Endodermal cell (in vitro differentiated cells): ENCODE measurements at regions not wholly inside any gene's neighbourhood (a gene's known extent, or its start where the extent isn't known, plus 50 kb on each side); places are given as distances from the start of the nearest gene placed in this dataset.

Experiments
- DNase-seq: peaks from one replicate; pipeline ENCODE4 v3.0.0-alpha.2; 2017
- H3K27ac ChIP-seq: 2 replicates; pipeline ENCODE4 v1.5.1; 2013; ENCODE audit warnings: mild to moderate bottlenecking, low read depth, low read length, moderate library complexity
- H3K27me3 ChIP-seq: 2 replicates; pipeline ENCODE4 v1.6.1; 2013; ENCODE audit warnings: mild to moderate bottlenecking, low read length, moderate library complexity; ENCODE audit not compliant: insufficient read depth, control insufficient read depth, poor library complexity, severe bottlenecking
- H3K36me3 ChIP-seq: 2 replicates; pipeline ENCODE4 v1.7.0; 2013; ENCODE audit warnings: mild to moderate bottlenecking, low read length, moderate library complexity; ENCODE audit not compliant: control insufficient read depth, insufficient read depth
- H3K4me1 ChIP-seq: one replicate; pipeline ENCODE4 v1.7.0; 2013; ENCODE audit warnings: low read length; ENCODE audit not compliant: control insufficient read depth, insufficient read depth
- H3K4me3 ChIP-seq: 2 replicates; pipeline ENCODE4 v1.5.1; 2013; ENCODE audit warnings: mild to moderate bottlenecking, low read length, moderate library complexity
- H3K9ac ChIP-seq: 2 replicates; pipeline ENCODE4 v1.6.1; 2013; ENCODE audit warnings: mild to moderate bottlenecking, low read length, moderate library complexity; ENCODE audit not compliant: poor library complexity, severe bottlenecking; ENCODE audit errors: extremely low read depth
- H3K9me3 ChIP-seq: 2 replicates; pipeline ENCODE4 v1.6.1; 2013; ENCODE audit warnings: mild to moderate bottlenecking, low read length, moderate library complexity; ENCODE audit not compliant: control insufficient read depth
- H3K27ac Mint-ChIP-seq: 2 replicates; pipeline ENCODE4 v1.8.0; 2020; ENCODE audit warnings: mixed read lengths
- H3K27me3 Mint-ChIP-seq: 2 replicates; pipeline ENCODE4 v1.8.0; 2021; ENCODE audit warnings: mild to moderate bottlenecking, mixed read lengths; ENCODE audit not compliant: insufficient read depth
- H3K36me3 Mint-ChIP-seq: 2 replicates; pipeline ENCODE4 v1.8.0; 2020; ENCODE audit warnings: low read depth, mixed read lengths
- H3K4me1 Mint-ChIP-seq: 2 replicates; pipeline ENCODE4 v1.8.0; 2020; ENCODE audit warnings: mixed read lengths
- H3K4me3 Mint-ChIP-seq: 2 replicates; pipeline ENCODE4 v1.8.0; 2020; ENCODE audit warnings: mild to moderate bottlenecking, moderate library complexity, mixed read lengths
- H3K9me3 Mint-ChIP-seq: 2 replicates; pipeline ENCODE4 v1.8.0; 2020; ENCODE audit warnings: mild to moderate bottlenecking, mixed read lengths
- WGBS, 2 experiments: methylation state at CpG; one replicate each; pipeline versions ENCODE4 v1.1.5 to v1.1.7; 2013; ENCODE audit warnings: missing lambda C conversion rate in 2 of 2, mixed read lengths in 1 of 2; ENCODE audit not compliant: insufficient coverage in 1 of 2, insufficient read length in 1 of 2; 5-methylcytosine and 5-hydroxymethylcytosine counted together
- TF ChIP-seq, protein P1 (sequence below): fragments of 200-600 bp; sonication (generic); conservative IDR thresholded peaks from 2 replicates; pipeline ENCODE4 v1.5.0; 2021; ENCODE audit warnings: antibody characterized with exemption, mild to moderate bottlenecking

- 90% methylated on average over 4 to 5 of the region's 5 CpGs for WGBS, 2 experiments
- Histone ChIP-seq H3K4me1 (no peaks in the 10 kb centered on the region), H3K27me3 (no peaks in the 10 kb centered on the region), H3K27ac (no peak overlapping the region), H3K9me3 (no peaks in the 10 kb centered on the region), H3K36me3 (no peaks in the 10 kb centered on the region), H3K4me3 (no peak overlapping the region), H3K9ac (no peak overlapping the region)
- Mint-ChIP-seq H3K4me1 (no peaks in the 10 kb centered on the region), H3K36me3 (no peaks in the 10 kb centered on the region), H3K4me3 (no peak overlapping the region), H3K9me3 (no peaks in the 10 kb centered on the region), H3K27ac (no peak overlapping the region), H3K27me3 (no peaks in the 10 kb centered on the region)
- DNase-seq = no peak
- TF ChIP-seq, protein P1, sequence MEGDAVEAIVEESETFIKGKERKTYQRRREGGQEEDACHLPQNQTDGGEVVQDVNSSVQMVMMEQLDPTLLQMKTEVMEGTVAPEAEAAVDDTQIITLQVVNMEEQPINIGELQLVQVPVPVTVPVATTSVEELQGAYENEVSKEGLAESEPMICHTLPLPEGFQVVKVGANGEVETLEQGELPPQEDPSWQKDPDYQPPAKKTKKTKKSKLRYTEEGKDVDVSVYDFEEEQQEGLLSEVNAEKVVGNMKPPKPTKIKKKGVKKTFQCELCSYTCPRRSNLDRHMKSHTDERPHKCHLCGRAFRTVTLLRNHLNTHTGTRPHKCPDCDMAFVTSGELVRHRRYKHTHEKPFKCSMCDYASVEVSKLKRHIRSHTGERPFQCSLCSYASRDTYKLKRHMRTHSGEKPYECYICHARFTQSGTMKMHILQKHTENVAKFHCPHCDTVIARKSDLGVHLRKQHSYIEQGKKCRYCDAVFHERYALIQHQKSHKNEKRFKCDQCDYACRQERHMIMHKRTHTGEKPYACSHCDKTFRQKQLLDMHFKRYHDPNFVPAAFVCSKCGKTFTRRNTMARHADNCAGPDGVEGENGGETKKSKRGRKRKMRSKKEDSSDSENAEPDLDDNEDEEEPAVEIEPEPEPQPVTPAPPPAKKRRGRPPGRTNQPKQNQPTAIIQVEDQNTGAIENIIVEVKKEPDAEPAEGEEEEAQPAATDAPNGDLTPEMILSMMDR = no peak
Measured at GRCh38 chr16:64724339-64724738, 397.5 kb downstream of the CDH11 start.

- DNase-seq = no peak
- Mint-ChIP-seq H3K9me3 (no peaks in the 10 kb centered on the region), H3K4me3 (no peak overlapping the region), H3K4me1 (peaks cover 4% of the 10 kb centered on the region), H3K27me3 (no peaks in the 10 kb centered on the region), H3K36me3 (no peaks in the 10 kb centered on the region), H3K27ac (no peak overlapping the region)
- Histone ChIP-seq H3K27ac (no peak overlapping the region), H3K9me3 (no peaks in the 10 kb centered on the region), H3K4me1 (no peaks in the 10 kb centered on the region), H3K9ac (no peak overlapping the region), H3K27me3 (no peaks in the 10 kb centered on the region), H3K4me3 (no peak overlapping the region), H3K36me3 (no peaks in the 10 kb centered on the region)
- WGBS, 2 experiments = 92 to 97% methylated on average over 7 of the region's 7 CpGs
- TF ChIP-seq, protein P1 = no peak
Measured at GRCh38 chr16:64718486-64718885, 403.4 kb downstream of the CDH11 start.

DNA sequence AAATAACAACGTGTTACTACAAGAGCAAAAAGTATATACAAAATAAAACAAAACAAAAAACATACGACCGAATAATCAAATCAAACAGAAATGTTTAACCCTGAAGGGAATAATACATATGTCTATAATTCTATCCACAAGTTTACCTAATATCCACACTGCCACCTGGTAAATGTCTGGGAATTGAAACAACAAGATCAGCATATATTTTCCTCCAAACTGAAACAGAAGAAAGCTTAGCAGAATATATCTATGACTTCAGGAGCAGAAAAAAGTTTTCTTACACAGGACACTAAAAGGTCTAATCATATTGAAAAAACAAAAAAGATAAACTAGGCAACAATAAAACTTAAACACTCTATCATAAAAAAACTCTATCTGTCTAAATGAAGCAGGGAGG lies 404.0 kb downstream of the CDH11 start:
- Histone ChIP-seq H3K36me3 (no peaks in the 10 kb centered on the region), H3K9ac (no peak overlapping the region), H3K4me3 (no peak overlapping the region), H3K27me3 (no peaks in the 10 kb centered on the region), H3K27ac (no peak overlapping the region), H3K9me3 (no peaks in the 10 kb centered on the region), H3K4me1 (no peaks in the 10 kb centered on the region)
- Mint-ChIP-seq H3K4me1 (peaks cover 4% of the 10 kb centered on the region), H3K9me3 (no peaks in the 10 kb centered on the region), H3K36me3 (no peaks in the 10 kb centered on the region), H3K4me3 (no peak overlapping the region), H3K27me3 (no peaks in the 10 kb centered on the region), H3K27ac (no peak overlapping the region)
- WGBS, 2 experiments = 82% methylated on average over 3 of the region's 3 CpGs; no CpG with 5 or more reads in 1 of the 2 experiments
- TF ChIP-seq, protein P1 = no peak
- DNase-seq = no peak
